ENCODE measurements at regions not wholly inside any gene's neighbourhood (a gene's known extent, or its start where the extent isn't known, plus 50 kb on each side); places are given as distances from the start of the nearest gene placed in this dataset.

DNA sequence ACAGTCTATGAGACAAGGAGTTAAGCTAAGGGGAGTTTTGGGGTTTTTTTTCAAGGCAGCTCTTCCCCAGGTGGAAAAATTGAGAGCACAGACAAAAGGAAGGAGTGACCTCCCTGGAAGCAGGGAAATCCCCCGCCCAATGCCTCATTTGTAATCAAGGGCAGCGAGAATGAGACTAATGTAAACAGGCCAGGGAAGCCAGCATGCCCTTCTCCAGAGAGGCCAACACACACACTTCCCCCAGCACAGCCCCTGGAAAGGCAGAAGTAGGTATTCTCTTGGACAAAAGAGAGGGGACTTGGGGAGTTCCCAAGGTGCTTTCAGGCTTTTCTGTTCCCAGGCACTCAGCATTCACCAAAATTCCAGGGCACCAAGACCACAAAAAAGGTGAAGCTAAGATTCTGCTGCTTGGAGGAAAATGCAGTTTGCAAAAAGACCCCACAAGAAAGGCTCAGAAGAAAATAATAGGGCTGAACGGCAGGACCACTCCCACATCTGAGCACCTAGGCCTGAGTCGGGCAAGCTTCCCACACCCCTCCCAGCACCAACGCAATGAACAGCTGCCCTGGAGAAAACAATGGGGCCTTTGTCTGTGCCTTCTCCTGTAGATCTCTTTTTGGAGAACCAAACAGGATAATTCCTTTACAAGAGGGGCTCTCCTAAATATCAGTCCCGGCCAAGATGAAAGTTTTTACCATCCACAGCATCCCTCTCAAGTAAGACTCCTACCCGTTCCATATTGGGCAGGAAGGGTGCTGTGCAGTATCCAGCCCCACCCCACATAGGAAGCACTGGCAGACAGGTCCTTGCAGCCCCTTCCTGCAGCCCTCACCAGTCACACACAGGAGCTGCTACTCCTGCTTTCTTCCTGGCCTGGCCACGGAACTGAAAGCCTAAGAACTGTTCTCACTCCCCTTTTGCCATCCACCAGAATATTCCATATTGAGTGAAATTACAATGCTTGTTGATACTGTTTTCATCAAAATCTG, 70.7 kb upstream of the AKIP1 start:
- Histone ChIP-seq H3K9me3 (ENCODE audit: control insufficient read depth, insufficient read depth, low read length) (no peaks in the 10 kb centered on the region), H3K36me3 (ENCODE audit: control insufficient read depth, insufficient read depth, low read length) (no peaks in the 10 kb centered on the region), H3K4me1 (ENCODE audit: control insufficient read depth, insufficient read depth, low read length) (peaks cover 8% of the 10 kb centered on the region), H3K4me3 (ENCODE audit: low read depth, low read length) (no peak overlapping the region), H3K27ac (ENCODE audit: low read depth, low read length) (no peak overlapping the region), H3K27me3 (ENCODE audit: control insufficient read depth, insufficient read depth, low read length) (no peaks in the 10 kb centered on the region)
- 12% methylated on average over 5 of the region's 8 CpGs for WGBS (ENCODE audit: insufficient coverage)
- peak in 4 of 6 donors; percentile 11 to 50 (median 30) for DNase-seq (ENCODE audit: low read depth in 4 of 6, low spot score in 6 of 6)

DNA sequence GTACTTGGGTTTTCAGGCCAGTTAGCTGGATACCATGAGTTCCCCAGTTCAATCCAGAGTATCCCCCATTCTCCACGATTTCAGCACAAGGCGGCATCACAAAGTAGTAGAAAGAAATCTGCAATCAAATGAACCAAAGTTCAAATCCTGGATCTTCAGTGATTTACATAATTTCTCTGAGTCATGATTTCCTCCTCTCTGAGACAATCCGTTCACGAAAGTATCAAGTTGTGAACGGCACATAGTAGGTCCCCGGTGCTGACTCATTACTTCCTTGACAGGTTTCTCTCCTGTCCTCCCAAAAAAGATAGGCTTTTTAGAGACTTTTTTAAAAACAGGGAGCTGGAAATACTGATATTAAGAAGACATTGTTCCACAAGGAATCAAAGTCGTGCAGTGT, 69.1 kb upstream of the AKIP1 start:
- Histone ChIP-seq H3K36me3 (ENCODE audit: control insufficient read depth, insufficient read depth, low read length) (no peaks in the 10 kb centered on the region), H3K27me3 (ENCODE audit: control insufficient read depth, insufficient read depth, low read length) (no peaks in the 10 kb centered on the region), H3K4me3 (ENCODE audit: low read depth, low read length) (no peak overlapping the region), H3K9me3 (ENCODE audit: control insufficient read depth, insufficient read depth, low read length) (no peaks in the 10 kb centered on the region), H3K27ac (ENCODE audit: low read depth, low read length) (no peak overlapping the region), H3K4me1 (ENCODE audit: control insufficient read depth, insufficient read depth, low read length) (peaks cover 8% of the 10 kb centered on the region)
- no peak for DNase-seq (ENCODE audit: low read depth in 4 of 6, low spot score in 6 of 6)
- 100% methylated on average over 4 of the region's 7 CpGs for WGBS (ENCODE audit: insufficient coverage)

DNA sequence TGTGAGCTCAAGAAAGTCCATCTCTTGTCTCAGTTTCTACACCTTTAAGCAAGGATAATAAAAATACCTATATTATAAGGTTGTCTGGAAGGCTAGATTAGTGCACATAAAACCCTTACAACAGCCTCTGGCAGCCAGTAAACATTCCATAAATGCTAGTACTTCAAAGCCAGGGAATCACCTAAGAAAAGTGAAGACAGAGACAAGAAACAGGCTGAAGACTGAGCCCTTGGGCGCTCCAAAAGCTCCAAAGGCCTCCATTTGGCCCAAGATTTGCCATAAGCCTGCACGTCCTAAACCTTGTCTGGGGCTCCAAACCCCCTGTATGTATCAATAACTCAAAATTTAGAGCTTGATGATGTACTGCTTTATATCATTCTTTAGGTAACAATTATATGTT, 52.2 kb upstream of the AKIP1 start:
- Histone ChIP-seq H3K27ac (ENCODE audit: low read depth, low read length) (no peak overlapping the region), H3K36me3 (ENCODE audit: control insufficient read depth, insufficient read depth, low read length) (no peaks in the 10 kb centered on the region), H3K9me3 (ENCODE audit: control insufficient read depth, insufficient read depth, low read length) (no peaks in the 10 kb centered on the region), H3K27me3 (ENCODE audit: control insufficient read depth, insufficient read depth, low read length) (no peaks in the 10 kb centered on the region), H3K4me1 (ENCODE audit: control insufficient read depth, insufficient read depth, low read length) (no peaks in the 10 kb centered on the region), H3K4me3 (ENCODE audit: low read depth, low read length) (no peak overlapping the region)
- no peak for DNase-seq (ENCODE audit: low read depth in 4 of 6, low spot score in 6 of 6)
- WGBS (ENCODE audit: insufficient coverage): no CpG with 5 or more reads among the region's 2 CpGs

Small RNA genes lying in the stretch of these regions (small RNA-seq; reads per million reads assigned to genes)
- gene RNA5SP330 (ENCODE audit: low replicate concordance): 0.18 reads per million

Data from spinal cord (tissue), 10 donors.